ENCODE measurements at regions not wholly inside any gene's neighbourhood (a gene's known extent, or its start where the extent isn't known, plus 50 kb on each side); places are given as distances from the start of the nearest gene placed in this dataset.
"Not testable (repeated sequence)": the region's sequence is repeated elsewhere in the genome, so short reads cannot be mapped to it uniquely, and the experiment has no call there.

DNA sequence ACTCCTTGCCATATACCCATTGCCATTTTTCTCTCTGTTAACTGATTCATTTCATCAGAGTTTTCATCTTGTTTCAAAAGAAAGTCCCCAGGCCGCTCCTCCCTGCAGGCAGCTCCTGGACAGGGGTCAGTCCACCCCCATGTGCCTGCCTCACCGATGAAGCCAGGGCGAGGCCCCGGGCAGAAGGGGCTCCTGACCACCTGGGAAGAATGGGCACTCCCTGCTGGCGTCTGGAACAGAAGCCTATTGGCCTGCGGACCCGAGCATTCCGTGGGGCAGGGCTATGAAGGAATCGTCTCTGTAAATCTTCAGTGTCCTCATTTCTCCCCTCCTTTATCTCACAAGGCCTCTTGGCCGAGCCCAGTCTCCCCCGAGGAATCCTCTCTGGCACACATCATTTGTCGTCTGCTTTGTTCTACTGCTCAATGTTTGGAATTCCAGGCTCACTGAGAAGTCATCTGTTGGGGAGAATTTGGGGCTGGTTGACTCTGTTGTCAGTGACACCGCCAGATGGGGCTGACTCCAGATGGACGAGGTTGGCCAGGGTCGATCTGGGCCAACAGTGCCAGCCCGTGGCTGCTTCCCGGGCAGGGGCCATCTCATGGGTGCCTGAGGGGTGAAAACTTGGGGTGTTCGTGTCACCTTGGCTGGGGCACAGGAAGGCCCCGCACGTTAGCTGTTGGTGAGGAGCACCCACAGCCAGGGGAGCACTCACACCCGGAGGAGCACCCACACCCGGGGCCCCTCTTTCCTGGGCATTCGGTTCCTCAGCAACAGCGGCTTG, 183.9 kb downstream of the BANP start:
- not testable (repeated sequence) for TF ChIP-seq CTCF, SP3, ZNF548, ZNF624 (tag by site-specific recombination; IDR thresholded peaks at IDR 0.05)
- TF ChIP-seq, protein P1, sequence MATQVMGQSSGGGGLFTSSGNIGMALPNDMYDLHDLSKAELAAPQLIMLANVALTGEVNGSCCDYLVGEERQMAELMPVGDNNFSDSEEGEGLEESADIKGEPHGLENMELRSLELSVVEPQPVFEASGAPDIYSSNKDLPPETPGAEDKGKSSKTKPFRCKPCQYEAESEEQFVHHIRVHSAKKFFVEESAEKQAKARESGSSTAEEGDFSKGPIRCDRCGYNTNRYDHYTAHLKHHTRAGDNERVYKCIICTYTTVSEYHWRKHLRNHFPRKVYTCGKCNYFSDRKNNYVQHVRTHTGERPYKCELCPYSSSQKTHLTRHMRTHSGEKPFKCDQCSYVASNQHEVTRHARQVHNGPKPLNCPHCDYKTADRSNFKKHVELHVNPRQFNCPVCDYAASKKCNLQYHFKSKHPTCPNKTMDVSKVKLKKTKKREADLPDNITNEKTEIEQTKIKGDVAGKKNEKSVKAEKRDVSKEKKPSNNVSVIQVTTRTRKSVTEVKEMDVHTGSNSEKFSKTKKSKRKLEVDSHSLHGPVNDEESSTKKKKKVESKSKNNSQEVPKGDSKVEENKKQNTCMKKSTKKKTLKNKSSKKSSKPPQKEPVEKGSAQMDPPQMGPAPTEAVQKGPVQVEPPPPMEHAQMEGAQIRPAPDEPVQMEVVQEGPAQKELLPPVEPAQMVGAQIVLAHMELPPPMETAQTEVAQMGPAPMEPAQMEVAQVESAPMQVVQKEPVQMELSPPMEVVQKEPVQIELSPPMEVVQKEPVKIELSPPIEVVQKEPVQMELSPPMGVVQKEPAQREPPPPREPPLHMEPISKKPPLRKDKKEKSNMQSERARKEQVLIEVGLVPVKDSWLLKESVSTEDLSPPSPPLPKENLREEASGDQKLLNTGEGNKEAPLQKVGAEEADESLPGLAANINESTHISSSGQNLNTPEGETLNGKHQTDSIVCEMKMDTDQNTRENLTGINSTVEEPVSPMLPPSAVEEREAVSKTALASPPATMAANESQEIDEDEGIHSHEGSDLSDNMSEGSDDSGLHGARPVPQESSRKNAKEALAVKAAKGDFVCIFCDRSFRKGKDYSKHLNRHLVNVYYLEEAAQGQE (tag by site-specific recombination; IDR thresholded peaks at IDR 0.05): not testable (repeated sequence)
